ENCODE measurements at regions not wholly inside any gene's neighbourhood (a gene's known extent, or its start where the extent isn't known, plus 50 kb on each side); places are given as distances from the start of the nearest gene placed in this dataset.
A peak's percentile ranks its signal among the peaks of the same experiment; 100 is the strongest.

GRCh38 chr6:21840428-21840827 lies 246.9 kb downstream of the SOX4 start:
- ATAC-seq (ENCODE audit: low read depth) = peak; percentile 71
- Histone ChIP-seq H3K56ac (ENCODE audit: extremely low read depth, insufficient read depth, low read length) (no peak overlapping the region), H4K20me1 (ENCODE audit: insufficient read depth, low read length) (no peaks in the 10 kb centered on the region), H2BK20ac (ENCODE audit: low read depth, low read length) (peak overlapping the region; percentile 86; the same call in 1 of the 2 replicates), H3K9me3 (ENCODE audit: control insufficient read depth, insufficient read depth, low read length) (no peaks in the 10 kb centered on the region), H3K27me3 (ENCODE audit: control insufficient read depth, insufficient read depth, low read length) (no peaks in the 10 kb centered on the region), H3K36me3 (ENCODE audit: control insufficient read depth, insufficient read depth, low read length) (no peaks in the 10 kb centered on the region), H3K9me1 (ENCODE audit: insufficient read depth, low read length) (no peaks in the 10 kb centered on the region; the same call in 1 of the 2 replicates), H3K9ac (ENCODE audit: low read depth, low read length) (no peak overlapping the region), H2AFZ (replicated peaks; ENCODE audit: low read length, poor library complexity) (no peak overlapping the region), H3K4ac (ENCODE audit: low read depth, low read length) (peak overlapping the region; percentile 71; the same call in 1 of the 2 replicates), H3K23ac (ENCODE audit: low read depth, low read length) (no peak overlapping the region), H4K5ac (ENCODE audit: low read depth, low read length) (peak overlapping the region; percentile 94; the same call in 1 of the 2 replicates), H2BK120ac (ENCODE audit: low read depth, low read length) (peak overlapping the region; percentile 90; the same call in 1 of the 2 replicates), H3K18ac (ENCODE audit: low read depth, low read length) (peak overlapping the region; percentile 5; the same call in 1 of the 2 replicates), H2AK9ac (replicated peaks; ENCODE audit: low read depth, low read length, poor library complexity) (no peak overlapping the region), H2AK5ac (ENCODE audit: low read depth, low read length) (no peak overlapping the region), H4K8ac (ENCODE audit: low read depth in 2 of 2, low read length in 2 of 2) (peak overlapping the region; percentile 44 to 88), H3K4me2 (ENCODE audit: low read depth, low read length) (no peak overlapping the region), H3K4me3 (ENCODE audit: insufficient read depth, low read depth, low read length) (no peak overlapping the region), H4K91ac (ENCODE audit: insufficient read depth, low read depth, low read length) (no peak overlapping the region), H3K79me1 (ENCODE audit: low read depth in 1 of 2, low read length in 2 of 2) (0 out of 4 replicates have a peak, but pooled peaks cover 0 to 3% of the 10 kb centered on the region in 2 experiments), H3K27ac (ENCODE audit: insufficient read depth, low read length) (no peak overlapping the region; the same call in 1 of the 2 replicates), H2BK15ac (ENCODE audit: low read depth, low read length) (0 out of 3 replicates have a peak overlapping the region, but pooled peaks have one; percentile 38), H2BK5ac (ENCODE audit: low read depth, low read length, poor library complexity, severe bottlenecking) (peak overlapping the region; percentile 83), H3K4me1 (ENCODE audit: control insufficient read depth, insufficient read depth, low read length) (0 out of 2 replicates have a peak, but pooled peaks cover 3% of the 10 kb centered on the region), H3K14ac (replicated peaks; ENCODE audit: low read depth, low read length) (peak overlapping the region; percentile 80)
- in situ Hi-C loops (cut with MboI; ENCODE audit: low sequenced_read_pairs) = no loop called here
- no TSS peak for BruUV-seq (replicated peaks)
- intact Hi-C loops (cut with micrococcal nuclease) = no loop called here
- dilution Hi-C loops (cut with HindIII; ENCODE audit: low sequenced_read_pairs, unreplicated experiment) = no loop called here
- no CpG with 5 or more reads among the region's 2 CpGs for WGBS, 2 experiments (ENCODE audit: extremely low coverage in 2 of 2, insufficient read length in 1 of 2)
- ChIA-PET CTCF (interaction anchor here (1.3 kb wide), 1 partner anchor 12 kb away, joined by 3 read pairs; no protein-coding TSS in a partner anchor), POLR2A (ENCODE audit: unreplicated experiment) (no interaction called here)
- peak; percentile 78 for DNase-seq
- TF ChIP-seq RCOR1 (IDR thresholded peaks at IDR 0.05; ENCODE audit: insufficient replicate concordance, low read length) (no peak), CHD1 (IDR thresholded peaks at IDR 0.05; ENCODE audit: low read depth, low read length) (no peak), USF2 (IDR thresholded peaks at IDR 0.05; ENCODE audit: low read depth, low read length) (no peak), RAD21 (IDR thresholded peaks at IDR 0.05; ENCODE audit: low read length) (no peak), MXI1 (IDR thresholded peaks at IDR 0.05; ENCODE audit: borderline replicate concordance, low read depth, low read length) (no peak), SMC3 (IDR thresholded peaks at IDR 0.05; ENCODE audit: low read depth, low read length) (no peak), RFX5 (IDR thresholded peaks at IDR 0.05; ENCODE audit: low read depth, low read length) (no peak), MAFK (IDR thresholded peaks at IDR 0.05; ENCODE audit: low read depth, low read length) (no peak), NFE2L2 (IDR thresholded peaks at IDR 0.05; ENCODE audit: low read depth, low read length) (no peak), FOS (IDR thresholded peaks at IDR 0.05; ENCODE audit: low read depth, low read length) (no peak), ELK1 (IDR thresholded peaks at IDR 0.05; ENCODE audit: borderline replicate concordance, low read depth, low read length) (no peak), BHLHE40 (IDR thresholded peaks at IDR 0.05; ENCODE audit: low read depth, low read length) (no peak), CTCF (conservative IDR thresholded peaks at IDR 0.05; ENCODE audit: low read depth, low read length) (no peak)
